Thymus (tissue), 11 donors: ENCODE measurements at regions not wholly inside any gene's neighbourhood (a gene's known extent, or its start where the extent isn't known, plus 50 kb on each side); places are given as distances from the start of the nearest gene placed in this dataset.
"Not testable (repeated sequence)": the region's sequence is repeated elsewhere in the genome, so short reads cannot be mapped to it uniquely, and the experiment has no call there.

Experiments
- DNase-seq, 9 donors: peaks; one replicate each; pipeline ENCODE4 v3.0.0-alpha.2; 2013; ENCODE audit warnings: low spot score in 9 of 9, low read depth in 6 of 9, missing footprints in 1 of 9
- H3K27ac ChIP-seq, 2 donors: one replicate each; pipeline ENCODE4 v1.5.1; 2013; ENCODE audit warnings: control low read depth in 1 of 2, low read depth in 1 of 2, low read length in 1 of 2, mild to moderate bottlenecking in 1 of 2, moderate library complexity in 1 of 2
- H3K27me3 ChIP-seq, 2 donors: one replicate each; pipeline ENCODE4 v1.5.1; 2013; ENCODE audit warnings: low read length in 1 of 2; ENCODE audit not compliant: control insufficient read depth in 2 of 2, insufficient read depth in 1 of 2
- H3K36me3 ChIP-seq, 2 donors: one replicate each; pipeline ENCODE4 v1.5.1; 2013; ENCODE audit warnings: low read length in 1 of 2, mild to moderate bottlenecking in 1 of 2, moderate library complexity in 1 of 2; ENCODE audit not compliant: control insufficient read depth in 2 of 2, insufficient read depth in 2 of 2
- H3K4me1 ChIP-seq, 2 donors: one replicate each; pipeline ENCODE4 v1.5.1; 2013; ENCODE audit warnings: low read length in 2 of 2; ENCODE audit not compliant: control insufficient read depth in 2 of 2, insufficient read depth in 2 of 2
- H3K4me3 ChIP-seq, 2 donors: one replicate each; pipeline ENCODE4 v1.5.1; 2013; ENCODE audit warnings: low read length in 2 of 2, control low read depth in 1 of 2, mild to moderate bottlenecking in 1 of 2
- H3K9me3 ChIP-seq, 2 donors: one replicate each; pipeline ENCODE4 v1.5.1; 2013; ENCODE audit warnings: low read length in 1 of 2, mild to moderate bottlenecking in 1 of 2; ENCODE audit not compliant: control insufficient read depth in 2 of 2, insufficient read depth in 1 of 2
- whole genome bisulfite sequencing: extraction: QIAGEN DNeasy Blood & Tissue Kit; methylation state at CpG from one replicate; pipeline ENCODE4 v1.1.7; 2013; 5-methylcytosine and 5-hydroxymethylcytosine counted together
- donor health status: healthy.

- not testable (repeated sequence) for H3K27me3 ChIP-seq, H3K36me3 ChIP-seq, H3K4me1 ChIP-seq, H3K4me3 ChIP-seq, H3K27ac ChIP-seq, DNase-seq, H3K9me3 ChIP-seq
- WGBS: 92% methylated on average over 15 of the region's 15 CpGs
These were observed 58.7 kb upstream of the GPR31 start for GRCh38 chr6:167216390-167217050.

GRCh38 chr6:167217073-167217472 lies 59.3 kb upstream of the GPR31 start:
- not testable (repeated sequence) for H3K36me3 ChIP-seq, H3K4me3 ChIP-seq, H3K9me3 ChIP-seq, DNase-seq, H3K27ac ChIP-seq, H3K27me3 ChIP-seq
- WGBS: 96% methylated on average over 4 of the region's 4 CpGs
- peaks cover 7 to 13% of the 10 kb centered on the region in 2 donors for H3K4me1 ChIP-seq

GRCh38 chr6:167217951-167218759 lies 60.4 kb upstream of the GPR31 start:
- H3K36me3 ChIP-seq, H3K9me3 ChIP-seq, H3K27ac ChIP-seq, H3K27me3 ChIP-seq, H3K4me3 ChIP-seq: not testable (repeated sequence)
- 22% methylated on average over 9 of the region's 15 CpGs for WGBS
- peaks cover 7 to 13% of the 10 kb centered on the region in 2 donors for H3K4me1 ChIP-seq
- DNase-seq: peak in 4 of 9 donors; percentile 16 to 60 (median 42)

GRCh38 chr6:167219079-167219478 lies 61.3 kb upstream of the GPR31 start:
- not testable (repeated sequence) for H3K36me3 ChIP-seq, H3K4me3 ChIP-seq, H3K27ac ChIP-seq, H3K9me3 ChIP-seq, H3K27me3 ChIP-seq, DNase-seq
- H3K4me1 ChIP-seq: peaks cover 11 to 18% of the 10 kb centered on the region in 2 donors
- 95% methylated on average over 4 of the region's 4 CpGs for WGBS

GRCh38 chr6:167219967-167220512 lies 62.3 kb upstream of the GPR31 start:
- no peaks in the 10 kb centered on the region for H3K9me3 ChIP-seq
- WGBS: 91% methylated on average over 19 of the region's 19 CpGs
- H3K27ac ChIP-seq: no peak overlapping the region
- no peaks in the 10 kb centered on the region for H3K36me3 ChIP-seq
- no peaks in the 10 kb centered on the region for H3K27me3 ChIP-seq
- no peak overlapping the region for H3K4me3 ChIP-seq
- H3K4me1 ChIP-seq: peaks cover 16 to 25% of the 10 kb centered on the region in 2 donors
- DNase-seq: no peak

- peak in 4 of 9 donors; percentile 33 to 77 (median 48) for DNase-seq
- no peak overlapping the region for H3K4me3 ChIP-seq
- no peaks in the 10 kb centered on the region for H3K36me3 ChIP-seq
- peaks cover 0 to under 1% of the 10 kb centered on the region in 2 donors for H3K27me3 ChIP-seq
- no peaks in the 10 kb centered on the region for H3K9me3 ChIP-seq
- no peak overlapping the region for H3K27ac ChIP-seq
- WGBS: 38% methylated on average over 19 of the region's 19 CpGs
- H3K4me1 ChIP-seq: peaks cover 23 to 36% of the 10 kb centered on the region in 2 donors
These were observed 63.8 kb upstream of the GPR31 start for GRCh38 chr6:167221400-167222201.

- DNase-seq: peak in 1 of 9 donors; percentile 47
- Histone ChIP-seq H3K27me3 (peaks cover 0 to 25% of the 10 kb centered on the region in 2 donors), H3K4me1 (peaks cover 23 to 34% of the 10 kb centered on the region in 2 donors)
- not testable (repeated sequence) for H3K27ac ChIP-seq, H3K36me3 ChIP-seq, H3K9me3 ChIP-seq, H3K4me3 ChIP-seq
- 58% methylated on average over 12 of the region's 13 CpGs for WGBS
These were observed 65.3 kb upstream of the UNC93A start for GRCh38 chr6:167225566-167226382.

- H3K4me3 ChIP-seq: no peak overlapping the region
- WGBS: 65% methylated on average over 3 of the region's 3 CpGs
- peaks cover 22 to 30% of the 10 kb centered on the region in 2 donors for H3K4me1 ChIP-seq
- H3K27me3 ChIP-seq: peaks cover 0 to 25% of the 10 kb centered on the region in 2 donors
- no peak for DNase-seq
- H3K9me3 ChIP-seq: peaks cover 0 to 3% of the 10 kb centered on the region in 2 donors
- H3K27ac ChIP-seq: no peak overlapping the region
- H3K36me3 ChIP-seq: no peaks in the 10 kb centered on the region
These were observed 64.8 kb upstream of the UNC93A start for GRCh38 chr6:167226383-167226685.
